ENCODE measurements at regions not wholly inside any gene's neighbourhood (a gene's known extent, or its start where the extent isn't known, plus 50 kb on each side); places are given as distances from the start of the nearest gene placed in this dataset.
"Not testable (repeated sequence)": the region's sequence is repeated elsewhere in the genome, so short reads cannot be mapped to it uniquely, and the experiment has no call there.

DNA sequence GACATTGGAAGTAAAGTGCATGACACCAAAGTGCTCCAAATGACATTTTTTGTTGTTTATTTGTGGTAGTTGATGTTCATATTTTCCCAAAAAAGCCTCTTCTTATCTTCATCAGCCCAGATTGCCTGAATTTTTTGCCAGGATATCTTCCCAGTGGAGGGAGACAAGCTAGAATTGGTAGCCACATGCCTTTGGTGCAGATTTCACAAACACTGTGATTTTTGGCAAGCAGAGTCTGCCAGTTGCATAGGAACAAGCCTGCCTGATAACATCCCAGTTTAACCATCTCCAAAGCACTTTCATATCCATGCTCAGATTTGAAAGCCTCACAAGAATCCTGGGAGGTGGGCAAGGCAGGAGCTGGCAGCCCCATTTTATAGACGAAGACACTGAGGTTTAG lies 102.3 kb upstream of the SYT13 start:
- intact Hi-C loops (cut with DNase I): no loop called here
- no peaks in the 10 kb centered on the region for H3K36me3 ChIP-seq
- H3K9me3 ChIP-seq: no peaks in the 10 kb centered on the region
- TF ChIP-seq POLR2AphosphoS5 (IDR thresholded peaks at IDR 0.05; ENCODE audit: insufficient read depth in 1 of 2, low read depth in 1 of 2): no peak
- no peak for TF ChIP-seq CTCF (IDR thresholded peaks at IDR 0.05)
- TF ChIP-seq POLR2A (IDR thresholded peaks at IDR 0.05): no peak
- H3K4me1 ChIP-seq: no peaks in the 10 kb centered on the region
- no peak for DNase-seq (ENCODE audit: extremely low spot score in 2 of 2)
- no peak overlapping the region for H3K4me3 ChIP-seq
- H3K27ac ChIP-seq: no peak overlapping the region
- no peaks in the 10 kb centered on the region for H3K27me3 ChIP-seq

- H3K4me3 ChIP-seq; H3K9me3 ChIP-seq; H3K4me1 ChIP-seq; H3K27me3 ChIP-seq; intact Hi-C loops (cut with DNase I); DNase-seq (ENCODE audit: extremely low spot score in 2 of 2); H3K36me3 ChIP-seq; H3K27ac ChIP-seq: not testable (repeated sequence)
These were observed 101.7 kb upstream of the SYT13 start for GRCh38 chr11:45387885-45388284.

DNA sequence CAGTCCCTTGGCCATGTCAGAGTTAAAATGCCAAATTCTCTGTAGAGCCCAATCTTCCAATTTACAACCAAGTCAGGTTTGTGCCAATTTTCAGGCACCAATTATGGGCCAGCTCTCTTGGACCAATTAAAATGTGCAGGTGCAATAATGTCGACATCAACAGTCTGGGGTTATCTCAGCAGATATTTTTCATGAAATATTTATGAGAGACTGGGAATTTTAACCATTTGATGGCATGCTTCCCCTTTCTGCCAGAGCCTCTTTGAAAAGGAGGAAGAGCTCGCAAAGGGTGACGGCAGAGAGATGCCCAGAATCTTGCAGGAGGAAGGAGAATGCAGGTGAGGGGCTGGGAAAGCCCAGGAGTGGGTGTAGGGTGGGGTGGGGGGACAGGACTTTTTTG lies 100.8 kb upstream of the SYT13 start:
- Histone ChIP-seq H3K27ac (no peak overlapping the region), H3K9me3 (no peaks in the 10 kb centered on the region), H3K4me3 (no peak overlapping the region), H3K36me3 (no peaks in the 10 kb centered on the region), H3K4me1 (no peaks in the 10 kb centered on the region), H3K27me3 (no peaks in the 10 kb centered on the region)
- intact Hi-C loops (cut with DNase I): no loop called here
- no peak for DNase-seq (ENCODE audit: extremely low spot score in 2 of 2)
- TF ChIP-seq POLR2A (IDR thresholded peaks at IDR 0.05) (no peak), CTCF (IDR thresholded peaks at IDR 0.05) (no peak), POLR2AphosphoS5 (IDR thresholded peaks at IDR 0.05; ENCODE audit: insufficient read depth in 1 of 2, low read depth in 1 of 2) (no peak)

DNA sequence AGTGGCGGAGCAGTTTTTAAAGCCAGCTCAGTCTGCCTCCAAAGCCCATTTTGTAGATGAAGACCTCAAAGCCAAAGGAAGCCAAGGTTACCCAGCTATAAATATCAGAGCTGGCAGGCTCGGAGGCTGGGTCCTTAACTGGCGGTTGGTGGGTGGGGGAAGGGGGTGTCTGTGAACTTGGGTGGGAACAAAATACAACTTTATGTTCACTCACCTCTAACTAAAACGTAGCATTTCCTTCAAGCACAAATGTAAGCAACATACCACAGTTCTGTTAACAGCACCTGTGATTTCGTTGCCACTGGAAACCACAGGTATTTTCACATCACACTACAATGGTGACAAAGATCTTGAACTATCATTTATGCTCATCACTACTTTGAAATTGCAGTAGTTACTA lies 99.7 kb upstream of the SYT13 start:
- Histone ChIP-seq H3K27ac (no peak overlapping the region), H3K4me3 (no peak overlapping the region), H3K27me3 (no peaks in the 10 kb centered on the region), H3K4me1 (no peaks in the 10 kb centered on the region), H3K9me3 (no peaks in the 10 kb centered on the region), H3K36me3 (no peaks in the 10 kb centered on the region)
- TF ChIP-seq POLR2A (IDR thresholded peaks at IDR 0.05): no peak
- no peak for TF ChIP-seq CTCF (IDR thresholded peaks at IDR 0.05)
- no peak for TF ChIP-seq POLR2AphosphoS5 (IDR thresholded peaks at IDR 0.05; ENCODE audit: insufficient read depth in 1 of 2, low read depth in 1 of 2)
- no peak for DNase-seq (ENCODE audit: extremely low spot score in 2 of 2)
- intact Hi-C loops (cut with DNase I): no loop called here

- Histone ChIP-seq H3K9me3 (no peaks in the 10 kb centered on the region), H3K36me3 (no peaks in the 10 kb centered on the region), H3K4me3 (no peak overlapping the region), H3K4me1 (no peaks in the 10 kb centered on the region), H3K27ac (no peak overlapping the region), H3K27me3 (no peaks in the 10 kb centered on the region)
- TF ChIP-seq POLR2A (IDR thresholded peaks at IDR 0.05) (no peak), POLR2AphosphoS5 (IDR thresholded peaks at IDR 0.05; ENCODE audit: insufficient read depth in 1 of 2, low read depth in 1 of 2) (no peak), CTCF (IDR thresholded peaks at IDR 0.05) (no peak)
- intact Hi-C loops (cut with DNase I): no loop called here
- DNase-seq (ENCODE audit: extremely low spot score in 2 of 2): no peak
These were observed 99.3 kb upstream of the SYT13 start for GRCh38 chr11:45385423-45385822.

GRCh38 chr11:45384711-45385241 lies 98.6 kb upstream of the SYT13 start:
- TF ChIP-seq POLR2AphosphoS5 (IDR thresholded peaks at IDR 0.05; ENCODE audit: insufficient read depth in 1 of 2, low read depth in 1 of 2) (no peak), POLR2A (IDR thresholded peaks at IDR 0.05) (no peak), CTCF (IDR thresholded peaks at IDR 0.05) (no peak)
- Histone ChIP-seq H3K4me1 (no peaks in the 10 kb centered on the region), H3K27ac (no peak overlapping the region), H3K27me3 (no peaks in the 10 kb centered on the region), H3K4me3 (no peak overlapping the region), H3K9me3 (no peaks in the 10 kb centered on the region), H3K36me3 (no peaks in the 10 kb centered on the region)
- DNase-seq (ENCODE audit: extremely low spot score in 2 of 2): no peak
- intact Hi-C loops (cut with DNase I): no loop called here

Measured in vagina (tissue), 2 donors.